ENCODE measurements at regions not wholly inside any gene's neighbourhood (a gene's known extent, or its start where the extent isn't known, plus 50 kb on each side); places are given as distances from the start of the nearest gene placed in this dataset.

DNA sequence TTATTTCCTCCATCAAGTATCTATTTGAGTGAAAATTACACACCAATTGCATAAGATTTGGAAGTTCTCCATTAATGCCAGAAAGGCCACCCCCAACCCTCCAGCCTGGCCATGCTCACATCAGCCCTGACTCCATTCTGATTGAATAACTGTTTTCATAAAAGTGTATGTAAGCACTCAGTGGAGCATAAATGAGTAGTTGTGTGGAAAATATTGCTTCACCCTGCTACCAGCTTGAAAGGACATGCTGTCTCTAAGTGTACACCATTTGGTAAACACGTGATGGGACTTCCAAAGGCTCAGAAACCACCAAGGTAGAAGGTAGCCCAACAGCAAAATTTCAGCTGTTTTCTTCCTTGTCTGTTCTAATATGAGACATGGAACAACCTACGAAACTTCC is 393.8 kb downstream of the ZNF385D start:
- DNase-seq = no peak

- DNase-seq = no peak
Observed at GRCh38 chr3:21356402-21356801, 394.6 kb downstream of the ZNF385D start.

DNA sequence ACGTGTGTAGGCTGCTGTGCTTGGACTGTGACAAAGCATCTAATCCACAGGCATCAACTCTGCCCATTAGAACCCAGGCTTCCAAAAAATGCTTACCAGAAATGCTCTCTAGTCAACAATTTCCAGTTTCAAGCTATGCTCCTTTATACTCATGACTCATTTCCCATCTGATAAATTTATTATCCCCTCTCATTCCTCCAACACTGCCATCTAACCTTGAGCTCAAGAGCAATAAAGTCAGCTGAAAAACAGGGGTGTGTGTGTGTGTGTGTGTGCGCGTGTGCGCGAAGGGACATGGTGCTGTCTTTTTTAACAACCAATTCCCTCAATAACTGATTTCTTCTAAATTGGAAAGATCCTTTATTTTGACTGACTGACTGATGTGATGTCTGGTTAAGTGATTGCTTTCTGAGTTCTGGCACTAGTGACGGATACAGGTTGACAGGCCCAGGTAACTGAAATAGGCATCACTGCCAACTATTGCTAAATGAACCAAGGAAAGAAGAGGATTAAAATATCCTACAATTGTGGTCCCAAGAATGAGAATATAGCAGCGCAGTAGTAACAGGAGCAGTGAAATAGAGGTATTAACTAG is 405.5 kb downstream of the ZNF385D start:
- no peak for DNase-seq

GRCh38 chr3:21331857-21332256 is 419.2 kb downstream of the ZNF385D start:
- DNase-seq = no peak

DNA sequence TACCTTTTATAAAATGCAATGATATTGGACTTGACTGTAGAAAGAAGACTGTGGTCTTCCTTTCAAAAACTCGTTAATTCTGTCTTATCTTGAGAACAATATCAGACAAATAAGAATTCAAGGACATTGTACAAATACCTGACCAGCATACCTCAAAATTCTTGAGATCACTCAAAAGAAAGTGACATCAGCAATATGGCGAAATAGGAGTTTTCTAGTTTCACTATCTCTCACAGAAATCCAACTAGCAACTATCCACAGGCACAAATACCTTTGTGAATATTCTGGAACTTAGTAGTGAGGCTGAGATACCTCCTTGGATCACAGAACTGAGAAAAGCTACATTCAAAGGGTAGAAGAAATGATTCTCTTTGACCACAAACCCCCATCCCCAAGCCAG is 419.7 kb downstream of the ZNF385D start:
- no peak for DNase-seq

DNA sequence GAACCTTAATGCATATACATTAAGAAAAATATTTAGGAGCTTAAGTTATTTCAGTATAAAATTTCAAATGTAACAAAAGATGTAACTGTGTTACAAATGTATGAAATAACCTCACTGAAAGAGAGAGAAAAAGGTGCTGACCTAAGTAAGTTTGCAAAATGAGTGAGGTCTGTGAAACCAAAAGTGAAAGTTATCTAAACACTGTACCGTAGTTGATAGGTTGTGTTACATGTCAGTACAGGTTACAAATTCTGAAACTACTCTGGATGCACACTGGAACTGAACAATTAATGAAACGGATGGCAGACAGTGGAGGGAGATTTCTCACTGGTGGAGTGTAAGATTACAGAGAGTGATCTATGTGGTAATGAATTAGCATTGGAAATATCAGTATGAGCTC is 420.7 kb downstream of the ZNF385D start:
- no peak for DNase-seq

- no peak for DNase-seq
Observed at GRCh38 chr3:21328711-21329390, 422.2 kb downstream of the ZNF385D start.

DNA sequence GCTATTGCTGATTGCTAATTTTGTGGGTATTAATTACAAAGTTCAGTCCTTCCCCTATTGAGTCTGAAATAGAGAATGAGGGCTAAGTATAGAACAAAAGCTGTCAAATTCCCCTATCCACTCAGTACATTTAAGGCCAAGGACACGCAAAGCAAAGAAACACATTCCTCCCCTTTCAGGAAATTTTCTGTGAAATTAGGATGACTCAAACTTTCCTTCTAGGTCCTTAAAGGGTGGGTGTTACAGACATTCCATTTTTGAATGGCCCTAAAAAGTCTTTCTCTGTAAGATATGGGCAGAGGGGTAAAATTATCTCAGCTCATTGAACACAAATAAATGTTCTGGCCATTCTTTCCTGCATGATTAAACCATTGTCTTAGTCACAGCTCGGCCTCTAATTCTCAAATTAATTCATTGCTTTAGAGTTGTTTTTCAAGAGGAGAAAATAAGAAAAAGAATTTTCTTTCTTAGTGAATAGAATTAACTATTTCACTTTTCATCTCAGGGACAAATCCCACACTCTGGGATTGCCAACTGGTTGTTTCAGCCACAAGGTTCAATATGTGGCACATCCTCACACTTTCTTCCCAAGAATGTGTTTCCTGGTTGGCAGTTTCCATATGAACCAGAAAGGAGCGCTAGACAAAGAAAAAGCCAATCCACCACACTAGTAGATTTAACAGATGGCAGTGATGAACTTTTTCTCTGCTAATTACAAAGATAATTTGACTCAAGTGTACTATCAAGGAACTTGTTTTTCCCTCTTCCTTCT is 424.1 kb downstream of the ZNF385D start:
- no peak for DNase-seq

- no peak for DNase-seq
Observed at GRCh38 chr3:21314688-21315087, 436.3 kb downstream of the ZNF385D start.

GRCh38 chr3:21310891-21311290 is 440.1 kb downstream of the ZNF385D start:
- no peak for DNase-seq

- DNase-seq = no peak
Observed at GRCh38 chr3:21310161-21310560, 440.8 kb downstream of the ZNF385D start.

DNA sequence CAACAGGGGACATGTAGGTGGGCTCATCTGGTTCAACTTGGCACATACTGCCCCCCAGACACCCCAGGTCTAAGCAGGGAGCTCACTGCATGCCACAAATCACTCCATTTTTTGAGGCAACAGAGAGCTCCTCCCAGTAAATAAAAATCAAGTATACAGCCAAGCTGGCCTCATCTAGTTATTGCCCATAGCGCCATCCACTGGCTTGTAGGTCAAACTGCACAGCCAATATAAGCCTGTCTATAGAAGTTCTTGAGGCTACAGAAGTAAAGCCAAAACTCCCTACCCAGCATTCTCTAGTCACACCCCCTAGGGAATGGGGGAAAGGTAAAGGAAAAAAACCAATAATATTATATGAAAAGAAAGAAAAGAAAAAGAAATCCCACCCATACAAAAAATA is 453.7 kb downstream of the ZNF385D start:
- no peak for DNase-seq

GRCh38 chr3:21294768-21295167 is 456.2 kb downstream of the ZNF385D start:
- no peak for DNase-seq

GRCh38 chr3:21292971-21293370 is 458.0 kb downstream of the ZNF385D start:
- DNase-seq = no peak

- DNase-seq = no peak
Observed at GRCh38 chr3:21290557-21290956, 460.5 kb downstream of the ZNF385D start.

DNA sequence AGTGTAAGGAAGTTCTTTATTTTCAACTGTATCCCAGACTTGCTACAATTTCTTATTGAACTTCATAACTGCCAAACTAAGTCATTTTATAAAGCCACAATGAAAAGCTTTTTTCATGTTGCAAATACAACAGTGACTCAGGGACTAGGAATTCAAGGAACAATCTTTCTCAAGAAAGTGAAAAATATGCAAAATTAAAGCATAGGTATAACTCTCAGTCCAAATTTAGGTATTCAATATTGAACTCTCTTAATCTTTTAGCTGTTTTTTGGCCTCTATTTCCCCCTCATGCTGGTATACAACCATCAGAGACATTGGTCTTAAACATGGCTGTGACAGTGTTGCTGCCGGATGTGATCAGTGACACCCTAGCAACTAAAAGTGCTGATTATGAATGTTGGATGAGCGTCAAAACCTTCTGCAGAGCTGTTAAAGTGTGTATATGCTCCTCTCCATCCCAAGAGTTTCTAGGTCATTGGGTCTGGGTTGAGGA is 476.9 kb downstream of the ZNF385D start:
- no peak for DNase-seq

DNA sequence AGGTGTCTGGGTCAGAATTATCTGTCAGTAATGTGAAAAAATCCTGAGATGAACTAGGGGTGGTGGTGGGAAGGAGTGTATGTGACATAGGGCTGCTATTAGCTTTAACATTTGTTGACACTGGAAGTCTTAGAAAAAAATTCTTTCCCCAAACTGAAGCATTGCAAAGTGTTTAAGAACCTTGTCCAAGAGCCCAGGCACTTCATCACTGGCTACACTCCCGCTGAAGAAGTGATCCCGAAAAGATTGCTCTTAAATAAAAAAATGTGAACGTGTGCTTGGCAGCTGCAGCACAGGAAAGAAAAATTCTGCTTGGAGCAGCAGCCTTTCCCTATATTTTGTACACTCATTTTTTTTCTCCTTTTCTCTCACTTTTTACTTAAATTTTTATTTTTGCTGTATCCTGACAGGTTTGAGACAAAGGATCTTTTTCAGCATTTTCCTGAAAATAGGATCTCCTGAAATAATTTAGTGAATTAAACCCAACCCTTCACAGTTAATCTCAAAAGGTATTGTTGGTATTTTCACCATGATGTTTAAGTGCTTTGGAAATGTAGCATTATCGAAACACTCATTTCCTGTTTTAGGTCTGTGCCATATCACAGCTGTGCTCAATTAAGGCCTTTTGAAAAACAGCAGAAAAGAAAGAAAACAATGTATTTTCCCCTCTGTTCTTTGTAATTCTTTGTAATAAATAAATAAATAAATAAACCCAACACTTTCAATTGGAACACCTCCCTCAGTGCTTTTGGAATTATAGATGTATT is 477.6 kb downstream of the ZNF385D start:
- no peak for DNase-seq

DNA sequence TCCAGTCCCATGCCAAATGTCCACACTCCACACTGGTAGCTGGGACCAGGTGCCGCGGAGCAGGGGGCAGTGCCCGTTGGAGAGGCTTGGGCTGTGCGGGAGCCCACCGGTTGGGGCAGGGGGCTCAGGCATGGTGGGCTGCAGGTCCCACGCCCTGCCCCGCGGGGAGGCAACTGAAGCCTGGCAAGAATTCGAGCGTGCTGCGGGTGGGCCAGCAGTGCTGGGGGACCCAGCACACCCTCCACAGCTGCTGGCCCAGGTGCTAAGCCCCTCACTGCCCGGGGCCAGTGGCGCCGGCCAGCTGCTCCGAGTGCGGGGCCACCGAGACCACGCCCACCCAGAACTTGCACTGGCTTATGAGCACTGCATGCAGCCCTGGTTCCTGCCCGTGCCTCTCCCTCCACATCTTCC is 479.4 kb downstream of the ZNF385D start:
- DNase-seq = no peak

DNA sequence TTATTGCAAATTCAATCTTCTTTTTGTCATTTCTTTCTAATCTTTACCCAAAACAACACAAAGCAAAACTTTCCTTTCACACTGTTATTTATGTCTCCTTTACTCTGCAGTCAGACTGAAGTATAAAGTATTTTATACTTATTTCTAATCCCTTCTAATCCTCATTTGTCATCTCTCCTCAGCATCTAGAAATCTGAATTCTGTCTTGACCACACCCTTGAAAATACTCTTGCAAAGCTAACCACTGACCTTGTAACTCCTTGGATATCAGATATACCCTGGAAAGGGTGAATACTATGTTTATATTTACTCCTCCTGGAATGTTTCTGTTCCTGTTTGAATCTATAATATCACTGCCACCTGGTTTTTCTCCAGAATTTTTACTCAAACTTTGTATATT is 481.1 kb downstream of the ZNF385D start:
- DNase-seq = no peak

GRCh38 chr3:21260507-21260906 is 490.5 kb downstream of the ZNF385D start:
- DNase-seq = no peak

- no peak for DNase-seq
Observed at GRCh38 chr3:21259896-21260295, 491.1 kb downstream of the ZNF385D start.

- no peak for DNase-seq
Observed at GRCh38 chr3:21256932-21257331, 494.1 kb downstream of the ZNF385D start.

GRCh38 chr3:21238661-21239060 is 512.3 kb downstream of the ZNF385D start:
- no peak for DNase-seq
